Uterus (tissue), 2 donors: ENCODE measurements at regions not wholly inside any gene's neighbourhood (a gene's known extent, or its start where the extent isn't known, plus 50 kb on each side); places are given as distances from the start of the nearest gene placed in this dataset.

Source experiments
- POLR2A ChIP-seq, 2 donors: fragments of 450-650 bp; IDR thresholded peaks; one replicate each; pipeline ENCODE4 v1.6.1; 2016; ENCODE audit warnings: antibody characterized with exemption in 2 of 2, mild to moderate bottlenecking in 1 of 2, moderate library complexity in 1 of 2
- TF ChIP-seq, protein P1 (sequence below), 4 experiments: fragments of 200-600 bp in 2 of 4; fragments of 450-650 bp in 2 of 4; sonication (generic) in 2 of 4; IDR thresholded peaks; one replicate each; pipeline ENCODE4 v1.5.1; 2016 to 2019; ENCODE audit warnings: antibody characterized with exemption in 4 of 4, mild to moderate bottlenecking in 2 of 4, moderate library complexity in 1 of 4

DNA sequence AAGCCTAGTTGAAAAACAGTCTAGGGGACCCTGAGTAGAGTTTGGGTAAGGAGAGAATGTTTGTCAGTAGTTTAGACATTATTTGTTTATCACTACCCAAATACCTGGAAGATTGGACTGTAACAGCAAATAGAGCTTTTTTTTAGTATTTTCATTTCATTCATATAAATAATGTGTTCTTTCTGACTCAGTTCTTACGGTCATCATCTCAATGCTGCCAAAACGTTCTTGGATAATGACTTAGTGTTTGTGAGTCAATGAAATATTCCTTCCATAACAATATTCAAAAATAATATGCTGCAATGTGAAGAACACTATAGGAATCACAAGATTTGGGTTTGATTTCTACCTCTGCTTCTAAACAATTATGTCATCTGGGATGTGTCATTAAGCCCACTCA lies 400.0 kb upstream of the PKN2 start:
- TF ChIP-seq, protein P1, sequence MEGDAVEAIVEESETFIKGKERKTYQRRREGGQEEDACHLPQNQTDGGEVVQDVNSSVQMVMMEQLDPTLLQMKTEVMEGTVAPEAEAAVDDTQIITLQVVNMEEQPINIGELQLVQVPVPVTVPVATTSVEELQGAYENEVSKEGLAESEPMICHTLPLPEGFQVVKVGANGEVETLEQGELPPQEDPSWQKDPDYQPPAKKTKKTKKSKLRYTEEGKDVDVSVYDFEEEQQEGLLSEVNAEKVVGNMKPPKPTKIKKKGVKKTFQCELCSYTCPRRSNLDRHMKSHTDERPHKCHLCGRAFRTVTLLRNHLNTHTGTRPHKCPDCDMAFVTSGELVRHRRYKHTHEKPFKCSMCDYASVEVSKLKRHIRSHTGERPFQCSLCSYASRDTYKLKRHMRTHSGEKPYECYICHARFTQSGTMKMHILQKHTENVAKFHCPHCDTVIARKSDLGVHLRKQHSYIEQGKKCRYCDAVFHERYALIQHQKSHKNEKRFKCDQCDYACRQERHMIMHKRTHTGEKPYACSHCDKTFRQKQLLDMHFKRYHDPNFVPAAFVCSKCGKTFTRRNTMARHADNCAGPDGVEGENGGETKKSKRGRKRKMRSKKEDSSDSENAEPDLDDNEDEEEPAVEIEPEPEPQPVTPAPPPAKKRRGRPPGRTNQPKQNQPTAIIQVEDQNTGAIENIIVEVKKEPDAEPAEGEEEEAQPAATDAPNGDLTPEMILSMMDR (IDR thresholded peaks at IDR 0.05) = no peak
- no peak for TF ChIP-seq POLR2A (IDR thresholded peaks at IDR 0.05)
